Uterus (tissue), 3 donors: ENCODE measurements at regions not wholly inside any gene's neighbourhood (a gene's known extent, or its start where the extent isn't known, plus 50 kb on each side); places are given as distances from the start of the nearest gene placed in this dataset.

Source experiments
- DNase-seq, 2 donors: peaks; one replicate each; pipeline ENCODE4 v3.0.0-alpha.2; 2019 to 2020
- H3K27ac ChIP-seq, 2 donors: fragments of 200-600 bp; sonication (generic); 1 replicate in 1 of 2; 2 replicates in 1 of 2; pipeline ENCODE4 v1.5.1; 2016 to 2018
- H3K27me3 ChIP-seq, 2 donors: fragments of 200-600 bp; sonication (generic); one replicate each; pipeline ENCODE4 v1.5.1; 2018 to 2019; ENCODE audit warnings: control low read depth in 1 of 2
- H3K36me3 ChIP-seq, 2 donors: fragments of 200-600 bp; sonication (generic); one replicate each; pipeline ENCODE4 v1.5.1; 2019; ENCODE audit warnings: control low read depth in 1 of 2
- H3K4me1 ChIP-seq, 2 donors: fragments of 200-600 bp; sonication (generic); one replicate each; pipeline ENCODE4 v1.5.1; 2018 to 2019; ENCODE audit warnings: control low read depth in 1 of 2
- H3K4me3 ChIP-seq, 2 donors: fragments of 200-600 bp; sonication (generic); 1 replicate in 1 of 2; 2 replicates in 1 of 2; pipeline ENCODE4 v1.5.1; 2018 to 2019; ENCODE audit warnings: mild to moderate bottlenecking in 1 of 2
- H3K9me3 ChIP-seq, 2 donors: fragments of 200-600 bp; sonication (generic); one replicate each; pipeline ENCODE4 v1.5.1; 2019; ENCODE audit warnings: control low read depth in 1 of 2
- POLR2A ChIP-seq, 2 donors: fragments of 450-650 bp; IDR thresholded peaks; one replicate each; pipeline ENCODE4 v1.6.1; 2016; ENCODE audit warnings: antibody characterized with exemption in 2 of 2, mild to moderate bottlenecking in 1 of 2, moderate library complexity in 1 of 2
- intact Hi-C: fragments of 100-400 bp; cut with DNase I; formaldehyde crosslinking; loops from one replicate; pipeline ENCODE4 v1.15.1; 2023; ENCODE audit warnings: low total_unique reads
- TF ChIP-seq, protein P1 (sequence below), 4 experiments: fragments of 200-600 bp in 2 of 4; fragments of 450-650 bp in 2 of 4; sonication (generic) in 2 of 4; IDR thresholded peaks; one replicate each; pipeline ENCODE4 v1.5.1; 2016 to 2019; ENCODE audit warnings: antibody characterized with exemption in 4 of 4, mild to moderate bottlenecking in 2 of 4, moderate library complexity in 1 of 4
- donor health status: DM: yes; HTN: yes; CAD: no.

DNA sequence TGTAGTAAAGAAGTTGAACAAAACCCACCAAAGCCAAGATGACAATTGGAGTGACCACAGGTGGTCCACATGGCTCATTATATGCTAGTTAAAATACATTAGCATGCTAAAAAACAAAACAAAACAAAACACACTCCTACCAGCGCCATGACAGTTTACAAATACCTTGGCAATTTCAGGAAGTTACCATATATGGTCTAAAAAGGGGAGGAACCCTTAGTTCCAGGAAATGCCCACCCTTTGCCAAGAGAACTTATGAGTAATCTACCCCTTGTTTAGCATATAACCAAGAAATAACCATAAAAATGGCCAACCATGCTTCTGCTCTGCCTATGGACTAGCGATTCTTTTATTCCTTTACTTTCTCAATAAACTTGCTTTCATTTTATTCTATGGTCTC lies 979.1 kb upstream of the POT1 start:
- H3K4me1 ChIP-seq = no peaks in the 10 kb centered on the region
- intact Hi-C loops = no loop called here
- H3K27ac ChIP-seq = no peak overlapping the region
- no peaks in the 10 kb centered on the region for H3K36me3 ChIP-seq
- H3K4me3 ChIP-seq = no peak overlapping the region
- DNase-seq = no peak
- H3K27me3 ChIP-seq = no peaks in the 10 kb centered on the region
- H3K9me3 ChIP-seq = no peaks in the 10 kb centered on the region
- TF ChIP-seq POLR2A (IDR thresholded peaks at IDR 0.05) = no peak
- TF ChIP-seq, protein P1, sequence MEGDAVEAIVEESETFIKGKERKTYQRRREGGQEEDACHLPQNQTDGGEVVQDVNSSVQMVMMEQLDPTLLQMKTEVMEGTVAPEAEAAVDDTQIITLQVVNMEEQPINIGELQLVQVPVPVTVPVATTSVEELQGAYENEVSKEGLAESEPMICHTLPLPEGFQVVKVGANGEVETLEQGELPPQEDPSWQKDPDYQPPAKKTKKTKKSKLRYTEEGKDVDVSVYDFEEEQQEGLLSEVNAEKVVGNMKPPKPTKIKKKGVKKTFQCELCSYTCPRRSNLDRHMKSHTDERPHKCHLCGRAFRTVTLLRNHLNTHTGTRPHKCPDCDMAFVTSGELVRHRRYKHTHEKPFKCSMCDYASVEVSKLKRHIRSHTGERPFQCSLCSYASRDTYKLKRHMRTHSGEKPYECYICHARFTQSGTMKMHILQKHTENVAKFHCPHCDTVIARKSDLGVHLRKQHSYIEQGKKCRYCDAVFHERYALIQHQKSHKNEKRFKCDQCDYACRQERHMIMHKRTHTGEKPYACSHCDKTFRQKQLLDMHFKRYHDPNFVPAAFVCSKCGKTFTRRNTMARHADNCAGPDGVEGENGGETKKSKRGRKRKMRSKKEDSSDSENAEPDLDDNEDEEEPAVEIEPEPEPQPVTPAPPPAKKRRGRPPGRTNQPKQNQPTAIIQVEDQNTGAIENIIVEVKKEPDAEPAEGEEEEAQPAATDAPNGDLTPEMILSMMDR (IDR thresholded peaks at IDR 0.05) = no peak

DNA sequence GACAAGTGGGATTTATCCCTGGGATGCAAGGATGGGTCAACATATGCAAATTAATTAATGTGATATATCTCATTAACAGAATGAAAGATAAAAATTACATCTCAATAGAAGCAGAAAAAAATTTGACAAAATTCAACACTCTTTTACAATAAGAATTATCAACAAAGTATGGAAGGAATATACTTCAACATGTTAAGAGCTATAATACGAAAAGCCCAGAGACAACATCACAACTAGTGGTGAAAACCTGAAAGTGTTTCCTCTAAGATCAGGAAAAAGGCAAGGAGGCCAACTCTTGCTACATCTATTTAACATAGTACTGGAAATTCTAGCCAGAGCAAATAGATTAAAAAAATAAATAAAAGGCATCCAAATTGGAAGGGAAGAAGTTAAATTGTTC lies 970.0 kb upstream of the POT1 start:
- Histone ChIP-seq H3K4me3 (no peak overlapping the region), H3K27me3 (no peaks in the 10 kb centered on the region), H3K27ac (no peak overlapping the region), H3K4me1 (no peaks in the 10 kb centered on the region), H3K9me3 (no peaks in the 10 kb centered on the region), H3K36me3 (no peaks in the 10 kb centered on the region)
- no peak for DNase-seq
- intact Hi-C loops = no loop called here
- TF ChIP-seq, protein P1 (IDR thresholded peaks at IDR 0.05) = no peak
- no peak for TF ChIP-seq POLR2A (IDR thresholded peaks at IDR 0.05)

DNA sequence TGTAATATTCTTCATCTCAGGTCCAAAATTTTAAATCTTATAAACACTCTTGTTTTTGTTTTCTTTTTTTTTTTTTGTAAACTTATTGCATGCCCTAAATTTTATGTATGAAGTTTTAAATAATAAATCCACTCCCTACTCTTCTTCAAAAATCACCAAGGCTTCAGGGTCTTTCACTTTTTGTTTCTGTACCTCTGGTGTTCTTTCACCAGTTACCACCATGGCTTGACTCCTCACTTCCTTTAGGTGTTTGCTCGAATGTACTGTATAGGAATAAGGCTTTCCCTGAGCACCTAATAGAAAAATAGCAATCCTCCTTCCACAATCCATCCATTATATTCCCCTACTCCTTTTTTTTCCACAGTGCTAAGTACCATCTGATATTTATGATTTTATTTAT lies 962.8 kb upstream of the POT1 start:
- H3K4me3 ChIP-seq = no peak overlapping the region
- no peak overlapping the region for H3K27ac ChIP-seq
- H3K4me1 ChIP-seq = no peaks in the 10 kb centered on the region
- H3K27me3 ChIP-seq = no peaks in the 10 kb centered on the region
- H3K36me3 ChIP-seq = no peaks in the 10 kb centered on the region
- TF ChIP-seq, protein P1 (IDR thresholded peaks at IDR 0.05) = no peak
- no peak for TF ChIP-seq POLR2A (IDR thresholded peaks at IDR 0.05)
- intact Hi-C loops = no loop called here
- H3K9me3 ChIP-seq = no peaks in the 10 kb centered on the region
- no peak for DNase-seq

DNA sequence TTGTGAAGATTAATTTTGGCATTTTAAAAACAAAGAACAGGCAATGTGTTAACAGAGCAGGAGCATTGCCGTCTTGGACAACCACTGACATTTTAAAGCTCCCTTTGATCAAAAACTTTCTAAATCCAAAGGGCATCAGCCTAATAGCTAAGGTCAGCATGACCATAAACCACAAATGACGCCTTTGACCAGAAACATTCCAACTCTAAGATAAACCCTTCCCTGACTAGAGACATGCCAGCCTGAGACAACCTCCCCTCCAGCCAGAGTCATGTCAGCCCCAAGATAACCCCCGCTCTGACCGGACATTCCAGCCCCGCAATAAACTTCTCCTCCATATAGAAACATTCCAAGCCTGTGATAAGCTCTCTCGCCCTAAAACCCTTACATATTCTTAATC lies 949.4 kb upstream of the POT1 start:
- Histone ChIP-seq H3K9me3 (no peaks in the 10 kb centered on the region), H3K27me3 (no peaks in the 10 kb centered on the region), H3K36me3 (no peaks in the 10 kb centered on the region), H3K4me3 (no peak overlapping the region), H3K4me1 (no peaks in the 10 kb centered on the region), H3K27ac (no peak overlapping the region)
- TF ChIP-seq, protein P1 (IDR thresholded peaks at IDR 0.05) = no peak
- no peak for TF ChIP-seq POLR2A (IDR thresholded peaks at IDR 0.05)
- DNase-seq = no peak
- intact Hi-C loops = no loop called here

DNA sequence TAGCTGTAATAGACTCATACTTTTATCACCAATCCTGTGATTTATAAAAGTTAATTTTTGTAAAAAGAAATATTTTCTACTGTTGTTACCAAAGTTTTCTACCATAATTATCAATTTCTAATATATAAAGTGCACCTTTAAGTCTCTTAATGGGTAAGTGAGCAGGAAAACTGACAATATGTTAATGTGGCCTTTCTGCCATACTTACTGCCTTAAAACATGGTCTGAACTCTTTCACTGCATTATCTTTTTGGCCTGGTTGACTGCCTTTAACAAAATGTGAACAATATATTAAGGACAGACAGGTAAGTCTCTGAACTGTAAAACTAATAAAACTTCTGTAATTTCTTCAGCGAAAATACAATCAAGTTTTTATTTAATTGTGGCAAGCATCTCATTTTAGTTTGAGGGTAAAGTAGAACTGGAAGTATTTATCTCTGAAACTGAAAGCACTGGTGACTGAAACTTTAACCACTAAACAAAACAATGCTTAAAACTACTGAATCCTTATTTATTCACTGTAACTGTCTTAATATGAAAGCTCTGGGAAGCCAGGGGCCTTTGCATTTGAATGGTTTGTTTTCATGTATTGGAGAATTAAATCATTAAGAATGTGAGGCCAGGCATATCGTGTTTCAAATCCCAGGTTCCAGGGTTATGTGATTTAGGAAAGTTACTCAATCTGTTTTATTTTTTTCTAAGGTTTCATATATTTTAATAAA lies 948.8 kb upstream of the POT1 start:
- Histone ChIP-seq H3K36me3 (no peaks in the 10 kb centered on the region), H3K4me3 (no peak overlapping the region), H3K27ac (no peak overlapping the region), H3K9me3 (no peaks in the 10 kb centered on the region), H3K27me3 (no peaks in the 10 kb centered on the region), H3K4me1 (no peaks in the 10 kb centered on the region)
- no peak for DNase-seq
- TF ChIP-seq, protein P1 (IDR thresholded peaks at IDR 0.05) = no peak
- TF ChIP-seq POLR2A (IDR thresholded peaks at IDR 0.05) = no peak
- intact Hi-C loops = no loop called here
